Astrocyte of the spinal cord (primary cell): ENCODE measurements at regions not wholly inside any gene's neighbourhood (a gene's known extent, or its start where the extent isn't known, plus 50 kb on each side); places are given as distances from the start of the nearest gene placed in this dataset.

Experiments used
- DNase-seq: peaks from one replicate; pipeline ENCODE4 v3.0.0; 2011; ENCODE audit warnings: low read depth, low spot score
- H3K4me3 ChIP-seq: 2 replicates; pipeline ENCODE4 v1.5.1; 2011; ENCODE audit warnings: low read depth, mild to moderate bottlenecking, low read length, moderate library complexity
- in situ Hi-C: cut with HindIII; loops from 2 replicates; pipeline ENCODE4 v1.10.0; 2017; ENCODE audit warnings: low sequenced_read_pairs
- TF ChIP-seq, protein P1 (sequence below): IDR thresholded peaks from 2 replicates; pipeline ENCODE4 v1.5.1; 2012; ENCODE audit warnings: low read depth, mild to moderate bottlenecking, low read length, inconsistent platforms

DNA sequence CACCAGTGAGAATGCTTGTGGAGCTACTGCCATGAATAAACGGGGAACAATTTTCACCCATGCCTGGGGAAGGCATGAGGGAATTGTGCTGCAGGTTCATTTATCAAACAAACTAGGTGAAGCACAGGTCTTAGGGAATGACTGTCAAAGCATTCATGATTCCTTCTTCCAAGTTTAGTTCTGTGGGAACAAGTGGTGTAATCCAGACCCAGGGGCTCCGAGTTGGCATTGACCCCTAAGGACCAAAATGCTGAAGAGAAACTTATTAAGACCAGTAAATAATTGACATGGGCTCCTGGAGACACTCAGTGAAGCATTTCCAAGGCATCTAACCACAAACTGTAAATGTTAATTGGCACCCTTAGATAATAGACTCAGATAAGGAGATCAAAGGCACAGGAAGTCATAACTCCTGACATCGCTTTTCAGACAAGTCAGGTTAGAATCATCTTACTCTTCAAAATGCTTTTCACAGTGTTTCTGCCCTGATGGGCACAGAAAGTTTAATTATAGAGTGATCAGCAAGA is 96.9 kb downstream of the SPP2 start:
- in situ Hi-C loops, result no loop called here
- TF ChIP-seq, protein P1, sequence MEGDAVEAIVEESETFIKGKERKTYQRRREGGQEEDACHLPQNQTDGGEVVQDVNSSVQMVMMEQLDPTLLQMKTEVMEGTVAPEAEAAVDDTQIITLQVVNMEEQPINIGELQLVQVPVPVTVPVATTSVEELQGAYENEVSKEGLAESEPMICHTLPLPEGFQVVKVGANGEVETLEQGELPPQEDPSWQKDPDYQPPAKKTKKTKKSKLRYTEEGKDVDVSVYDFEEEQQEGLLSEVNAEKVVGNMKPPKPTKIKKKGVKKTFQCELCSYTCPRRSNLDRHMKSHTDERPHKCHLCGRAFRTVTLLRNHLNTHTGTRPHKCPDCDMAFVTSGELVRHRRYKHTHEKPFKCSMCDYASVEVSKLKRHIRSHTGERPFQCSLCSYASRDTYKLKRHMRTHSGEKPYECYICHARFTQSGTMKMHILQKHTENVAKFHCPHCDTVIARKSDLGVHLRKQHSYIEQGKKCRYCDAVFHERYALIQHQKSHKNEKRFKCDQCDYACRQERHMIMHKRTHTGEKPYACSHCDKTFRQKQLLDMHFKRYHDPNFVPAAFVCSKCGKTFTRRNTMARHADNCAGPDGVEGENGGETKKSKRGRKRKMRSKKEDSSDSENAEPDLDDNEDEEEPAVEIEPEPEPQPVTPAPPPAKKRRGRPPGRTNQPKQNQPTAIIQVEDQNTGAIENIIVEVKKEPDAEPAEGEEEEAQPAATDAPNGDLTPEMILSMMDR, result no peak
- no peak for DNase-seq
- no peak overlapping the region for H3K4me3 ChIP-seq

DNA sequence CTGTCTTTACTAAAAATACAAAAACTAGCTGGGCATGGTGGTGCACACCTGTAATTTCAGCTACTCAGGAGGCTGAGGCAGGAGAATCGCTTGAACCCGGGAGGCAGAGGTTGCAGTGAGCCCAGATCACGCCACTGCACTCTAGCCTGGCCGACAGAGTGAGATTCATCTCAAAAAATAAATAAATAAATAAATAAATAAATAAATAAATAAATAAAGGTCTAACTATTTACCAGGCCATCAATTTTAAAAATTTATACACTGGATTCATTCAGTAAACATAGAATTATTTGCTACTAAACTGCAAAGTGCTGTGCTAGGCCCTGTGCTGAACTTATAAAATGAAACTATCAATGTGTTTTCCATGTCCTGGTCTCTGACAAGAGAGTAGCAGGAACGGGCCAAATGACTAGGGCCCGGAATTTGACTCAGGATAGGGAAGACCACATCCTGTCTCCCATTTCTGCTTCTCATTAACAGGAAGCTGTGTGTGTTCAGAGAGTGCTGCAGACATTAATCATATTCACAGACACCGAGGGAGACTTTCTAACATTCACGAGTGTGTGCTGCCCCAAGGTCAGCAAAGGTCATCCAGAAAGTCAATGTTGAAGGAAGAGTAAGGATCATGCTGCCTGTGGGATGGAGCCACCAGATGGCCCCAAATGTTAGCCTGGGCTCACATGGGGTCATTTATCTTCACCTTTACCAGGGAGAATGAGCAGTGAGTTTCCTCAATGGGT is 95.8 kb downstream of the SPP2 start:
- DNase-seq, result peak; percentile 86
- in situ Hi-C loops, result no loop called here
- H3K4me3 ChIP-seq, result no peak overlapping the region
- TF ChIP-seq, protein P1, result no peak

DNA sequence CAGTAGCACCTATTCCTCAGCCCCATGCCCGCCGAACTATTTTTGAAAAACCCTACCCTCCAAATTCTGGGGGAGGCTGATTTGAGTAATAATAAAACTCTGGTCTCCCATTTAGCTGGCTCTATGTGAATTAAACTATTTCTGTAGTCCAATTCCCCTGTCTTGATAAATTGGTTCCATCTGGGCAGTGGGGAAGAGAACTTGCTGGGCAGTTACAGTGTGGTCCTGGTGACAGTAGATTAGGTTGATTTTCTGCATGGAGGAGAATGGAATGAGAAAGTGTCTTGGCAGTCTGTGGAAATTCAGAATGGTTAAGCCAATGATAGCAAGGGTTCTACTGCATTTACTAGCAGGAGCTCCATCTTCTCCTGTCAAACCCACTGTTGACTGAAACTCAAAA is 95.0 kb downstream of the SPP2 start:
- in situ Hi-C loops, result no loop called here
- no peak for DNase-seq
- TF ChIP-seq, protein P1, result no peak
- no peak overlapping the region for H3K4me3 ChIP-seq

DNA sequence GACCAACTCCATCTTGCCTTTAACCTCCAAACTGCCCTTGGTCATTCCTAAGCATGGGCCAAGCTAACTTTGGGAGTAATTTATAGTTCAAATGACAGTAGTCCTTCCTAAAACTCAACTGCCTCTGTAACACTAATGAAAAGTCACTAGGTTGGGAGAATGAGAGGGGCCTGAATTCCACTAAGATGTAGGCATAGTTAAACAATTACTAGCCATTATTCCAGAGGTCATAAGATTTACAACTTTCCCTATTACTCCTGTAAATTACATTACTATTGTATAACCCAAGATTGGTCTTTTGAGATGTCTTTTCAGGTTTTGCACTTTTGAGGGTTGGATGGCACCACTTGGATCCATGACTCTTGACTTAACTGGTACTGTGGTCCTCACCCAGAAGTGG is 94.6 kb downstream of the SPP2 start:
- H3K4me3 ChIP-seq, result no peak overlapping the region
- TF ChIP-seq, protein P1, result no peak
- in situ Hi-C loops, result no loop called here
- no peak for DNase-seq

DNA sequence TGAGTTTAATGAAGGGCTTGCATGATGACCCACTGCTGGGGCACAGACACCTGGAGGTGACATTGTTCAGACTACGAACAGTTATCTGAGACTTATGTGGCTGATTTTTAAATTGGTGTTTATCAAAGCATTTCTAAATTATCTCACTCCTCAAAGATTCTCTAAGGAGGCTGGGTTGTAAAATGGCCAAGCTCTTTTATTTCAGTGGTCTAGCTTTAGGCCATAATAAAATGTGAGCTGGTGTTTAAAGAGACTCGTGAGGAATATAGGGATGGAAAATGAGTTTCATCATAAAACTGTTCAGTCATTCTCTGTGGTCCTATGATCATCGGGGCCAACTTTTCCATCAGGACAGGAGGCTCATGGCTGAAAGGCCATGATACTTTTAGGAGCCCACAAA is 93.4 kb downstream of the SPP2 start:
- TF ChIP-seq, protein P1, result no peak
- H3K4me3 ChIP-seq, result no peak overlapping the region
- in situ Hi-C loops, result no loop called here
- no peak for DNase-seq

DNA sequence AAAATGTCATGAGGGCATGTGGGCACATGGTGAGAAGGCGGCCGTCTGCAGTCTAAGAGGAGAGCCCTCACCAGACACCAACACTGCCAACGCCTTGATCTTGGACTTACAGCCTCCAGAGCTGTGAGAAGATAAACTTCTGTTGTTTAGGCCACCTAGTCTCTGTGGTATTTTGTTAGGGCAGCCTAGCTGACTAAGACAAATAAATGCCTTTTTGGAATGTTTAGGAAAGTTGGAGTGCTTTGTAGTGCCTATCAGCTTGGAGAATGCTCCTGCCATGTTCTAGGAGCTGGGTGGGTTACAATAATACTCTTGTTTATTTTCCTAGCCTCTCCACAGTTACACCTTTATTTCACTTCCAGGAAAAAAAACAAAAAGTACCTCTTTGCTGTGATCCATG is 92.0 kb downstream of the SPP2 start:
- in situ Hi-C loops, result no loop called here
- peak; percentile 25 for DNase-seq
- TF ChIP-seq, protein P1, result no peak
- no peak overlapping the region for H3K4me3 ChIP-seq
